ENCODE measurements at regions not wholly inside any gene's neighbourhood (a gene's known extent, or its start where the extent isn't known, plus 50 kb on each side); places are given as distances from the start of the nearest gene placed in this dataset.
A peak's percentile ranks its signal among the peaks of the same experiment; 100 is the strongest.

GRCh38 chr12:30263434-30263833 lies 432.2 kb downstream of the IPO8 start:
- DNase-seq, result no peak
- Mint-ChIP-seq H3K9me3 (peaks cover 0 to 20% (median 10%) of the 10 kb centered on the region in 7 donors), H3K36me3 (no peaks in the 10 kb centered on the region), H3K27me3 (no peaks in the 10 kb centered on the region), H3K4me3 (no peak overlapping the region), H3K27ac (no peak overlapping the region), H3K4me1 (no peaks in the 10 kb centered on the region)
- ATAC-seq (ENCODE audit: low read depth in 2 of 2), result no peak

GRCh38 chr12:30257618-30258017 lies 438.1 kb downstream of the IPO8 start:
- Mint-ChIP-seq H3K27me3 (no peaks in the 10 kb centered on the region), H3K27ac (no peak overlapping the region), H3K9me3 (peaks cover 0 to 17% (median 6%) of the 10 kb centered on the region in 7 donors), H3K4me1 (no peaks in the 10 kb centered on the region), H3K36me3 (no peaks in the 10 kb centered on the region), H3K4me3 (peak overlapping the region in 1 of 8 donors; percentile 25)
- ATAC-seq (ENCODE audit: low read depth in 2 of 2) (no peak), DNase-seq (no peak)

DNA sequence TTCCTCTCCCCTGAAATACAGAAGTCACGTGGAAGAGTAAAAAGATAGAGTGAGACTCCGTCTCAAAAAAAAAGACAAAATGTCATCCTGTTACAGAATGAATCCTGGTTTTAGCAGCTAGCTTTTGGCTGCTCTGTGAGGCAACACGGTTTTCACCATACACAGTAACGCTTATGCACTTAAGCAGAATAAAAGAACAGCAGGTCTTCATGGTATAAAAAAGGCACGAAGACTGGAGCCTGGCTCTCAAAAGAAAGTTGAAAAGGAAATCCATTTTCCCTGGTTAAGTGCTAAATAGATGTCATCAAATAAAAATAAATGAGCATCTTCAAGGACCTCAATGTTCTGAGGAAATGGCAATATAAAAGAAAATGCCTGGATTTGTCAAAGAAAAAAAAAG lies 444.1 kb downstream of the IPO8 start:
- Mint-ChIP-seq H3K4me3 (no peak overlapping the region), H3K36me3 (no peaks in the 10 kb centered on the region), H3K4me1 (no peaks in the 10 kb centered on the region), H3K27ac (no peak overlapping the region), H3K27me3 (no peaks in the 10 kb centered on the region), H3K9me3 (peaks cover 0 to 13% (median 2%) of the 10 kb centered on the region in 7 donors)
- no peak for ATAC-seq (ENCODE audit: low read depth in 2 of 2)
- DNase-seq, result no peak

- peaks cover 0 to 8% (median 4%) of the 10 kb centered on the region in 7 donors for H3K9me3 Mint-ChIP-seq
- no peak overlapping the region for H3K4me3 Mint-ChIP-seq
- H3K27me3 Mint-ChIP-seq, result no peaks in the 10 kb centered on the region
- no peaks in the 10 kb centered on the region for H3K36me3 Mint-ChIP-seq
- H3K4me1 Mint-ChIP-seq, result no peaks in the 10 kb centered on the region
- ATAC-seq (ENCODE audit: low read depth in 2 of 2), result no peak
- DNase-seq, result no peak
- H3K27ac Mint-ChIP-seq, result no peak overlapping the region
Observed at GRCh38 chr12:30243426-30243825, 452.2 kb downstream of the IPO8 start.

GRCh38 chr12:30219047-30219446 lies 435.3 kb upstream of the TMTC1 start:
- no peak for ATAC-seq (ENCODE audit: low read depth in 2 of 2)
- no peak for DNase-seq
- Mint-ChIP-seq H3K27ac (no peak overlapping the region), H3K4me3 (no peak overlapping the region), H3K9me3 (peaks cover 0 to 18% (median 3%) of the 10 kb centered on the region in 7 donors), H3K4me1 (no peaks in the 10 kb centered on the region), H3K27me3 (no peaks in the 10 kb centered on the region), H3K36me3 (no peaks in the 10 kb centered on the region)

GRCh38 chr12:30218073-30218472 lies 434.3 kb upstream of the TMTC1 start:
- H3K4me3 Mint-ChIP-seq, result no peak overlapping the region
- no peak overlapping the region for H3K27ac Mint-ChIP-seq
- H3K9me3 Mint-ChIP-seq, result peaks cover 0 to 13% (median 3%) of the 10 kb centered on the region in 7 donors
- no peaks in the 10 kb centered on the region for H3K27me3 Mint-ChIP-seq
- H3K4me1 Mint-ChIP-seq, result no peaks in the 10 kb centered on the region
- DNase-seq (no peak), ATAC-seq (ENCODE audit: low read depth in 2 of 2) (no peak)
- no peaks in the 10 kb centered on the region for H3K36me3 Mint-ChIP-seq

DNA sequence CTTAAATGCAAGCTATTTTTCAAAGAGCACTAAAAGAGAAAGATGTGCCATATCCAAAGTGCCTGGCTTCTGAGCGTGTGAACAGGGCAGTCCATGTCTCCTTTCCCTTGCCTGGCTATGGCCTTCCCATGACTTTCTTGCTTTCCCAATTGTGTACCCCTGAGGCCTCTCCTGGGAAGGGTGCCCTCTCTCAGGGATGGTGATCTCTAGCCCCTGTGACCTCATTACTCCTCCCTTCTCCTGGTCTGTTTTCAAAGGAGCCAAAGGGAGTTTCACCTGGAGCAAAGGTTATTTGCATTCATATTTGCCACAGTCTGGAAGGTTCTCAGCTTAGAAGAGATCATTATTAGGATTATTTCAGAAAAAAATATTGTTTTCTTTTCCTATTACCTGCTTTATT lies 429.4 kb upstream of the TMTC1 start:
- H3K27me3 Mint-ChIP-seq, result no peaks in the 10 kb centered on the region
- no peak overlapping the region for H3K4me3 Mint-ChIP-seq
- no peak for ATAC-seq (ENCODE audit: low read depth in 2 of 2)
- no peak for DNase-seq
- no peaks in the 10 kb centered on the region for H3K36me3 Mint-ChIP-seq
- H3K27ac Mint-ChIP-seq, result no peak overlapping the region
- H3K9me3 Mint-ChIP-seq, result peaks cover 0 to 9% (median 0%) of the 10 kb centered on the region in 7 donors
- H3K4me1 Mint-ChIP-seq, result no peaks in the 10 kb centered on the region

DNA sequence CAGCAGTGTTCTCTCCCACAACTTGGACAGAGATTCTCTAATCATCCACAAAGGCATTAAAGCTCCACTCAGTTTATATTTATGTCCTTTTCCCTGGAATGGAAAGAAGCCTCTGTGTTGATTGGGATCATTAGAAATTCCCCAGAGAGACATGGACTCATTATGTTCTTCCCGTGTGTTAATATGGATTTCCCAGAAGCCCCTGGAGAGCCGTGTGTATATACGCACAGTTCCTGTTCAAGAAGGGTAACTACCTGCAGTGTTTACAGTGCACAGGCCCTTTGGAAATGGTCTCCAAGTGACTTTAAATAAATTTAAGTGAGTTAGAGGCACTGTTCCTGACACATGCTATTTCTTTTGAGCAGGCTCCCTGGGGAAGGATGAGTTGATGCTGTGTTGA lies 428.0 kb upstream of the TMTC1 start:
- Mint-ChIP-seq H3K27ac (no peak overlapping the region), H3K36me3 (no peaks in the 10 kb centered on the region), H3K4me1 (no peaks in the 10 kb centered on the region), H3K4me3 (no peak overlapping the region), H3K9me3 (peaks cover 0 to 9% (median 0%) of the 10 kb centered on the region in 7 donors), H3K27me3 (no peaks in the 10 kb centered on the region)
- DNase-seq (no peak), ATAC-seq (ENCODE audit: low read depth in 2 of 2) (no peak)

DNA sequence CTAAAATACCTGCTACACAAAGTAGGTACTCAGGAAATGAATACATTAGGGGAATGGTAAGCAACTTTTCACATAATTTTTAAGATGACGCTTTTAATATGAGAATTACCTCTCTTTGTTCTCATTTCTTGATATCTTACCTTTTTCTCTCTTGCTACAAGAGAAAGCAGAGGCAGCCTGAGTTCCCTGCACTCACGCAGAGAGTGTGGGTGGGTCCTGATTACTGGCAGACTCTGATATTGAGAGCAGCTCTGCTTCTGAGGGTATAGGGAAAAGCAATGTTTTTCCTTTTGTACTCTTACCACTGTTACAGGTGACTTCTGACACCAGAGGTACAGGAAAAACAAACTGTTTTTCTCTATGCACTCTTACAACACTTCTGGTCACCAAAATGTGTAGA lies 420.2 kb upstream of the TMTC1 start:
- no peak for DNase-seq
- Mint-ChIP-seq H3K36me3 (no peaks in the 10 kb centered on the region), H3K27me3 (peaks cover 0 to 21% (median 0%) of the 10 kb centered on the region in 3 donors), H3K4me3 (no peak overlapping the region), H3K27ac (no peak overlapping the region), H3K4me1 (no peaks in the 10 kb centered on the region), H3K9me3 (peaks cover 0 to 10% (median 3%) of the 10 kb centered on the region in 7 donors)
- ATAC-seq (ENCODE audit: low read depth in 2 of 2), result no peak

DNA sequence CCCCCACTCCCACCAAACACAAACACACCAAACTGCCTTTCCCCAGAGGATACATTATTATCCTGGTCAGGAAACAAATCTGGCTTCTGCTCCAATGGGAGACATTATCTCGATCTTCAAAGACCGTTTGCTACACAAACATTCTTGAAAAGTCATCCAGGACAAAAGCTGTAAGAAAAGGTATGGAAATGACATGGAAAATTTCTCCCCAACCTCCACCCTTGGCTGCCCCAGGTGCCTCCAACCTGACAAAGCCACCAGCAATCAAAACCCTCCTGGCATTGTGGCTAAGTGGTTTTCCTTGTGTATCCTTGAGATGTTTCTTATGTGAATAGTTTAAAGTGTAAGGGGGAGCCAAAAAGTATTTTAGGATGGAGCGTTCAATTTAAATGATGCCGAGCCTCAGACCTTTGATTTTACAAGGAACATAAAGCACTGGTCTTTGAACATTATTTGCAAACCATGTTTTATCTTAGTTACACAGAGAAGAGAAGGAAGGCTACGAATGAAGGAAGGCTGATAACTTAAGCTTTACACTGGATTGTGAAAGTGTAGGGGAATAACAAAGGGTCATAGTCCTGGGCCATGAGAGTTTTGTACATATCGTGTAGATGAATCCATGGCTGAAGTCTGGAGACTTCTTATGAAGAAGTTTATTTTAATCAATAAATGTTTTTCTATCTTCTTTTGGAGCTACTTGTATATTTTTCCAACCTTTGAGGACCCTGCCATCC lies 418.9 kb upstream of the TMTC1 start:
- no peak overlapping the region for H3K4me3 Mint-ChIP-seq
- no peaks in the 10 kb centered on the region for H3K36me3 Mint-ChIP-seq
- H3K4me1 Mint-ChIP-seq, result no peaks in the 10 kb centered on the region
- DNase-seq (no peak), ATAC-seq (ENCODE audit: low read depth in 2 of 2) (no peak)
- peaks cover 0 to 10% (median 3%) of the 10 kb centered on the region in 7 donors for H3K9me3 Mint-ChIP-seq
- H3K27me3 Mint-ChIP-seq, result peaks cover 0 to 21% (median 0%) of the 10 kb centered on the region in 3 donors
- H3K27ac Mint-ChIP-seq, result no peak overlapping the region

GRCh38 chr12:30201301-30202160 lies 417.8 kb upstream of the TMTC1 start:
- H3K4me1 Mint-ChIP-seq, result no peaks in the 10 kb centered on the region
- H3K27me3 Mint-ChIP-seq, result peaks cover 0 to 19% (median 0%) of the 10 kb centered on the region in 3 donors
- DNase-seq (no peak), ATAC-seq (ENCODE audit: low read depth in 2 of 2) (no peak)
- H3K4me3 Mint-ChIP-seq, result no peak overlapping the region
- H3K9me3 Mint-ChIP-seq, result peaks cover 0 to 10% (median 4%) of the 10 kb centered on the region in 7 donors
- H3K27ac Mint-ChIP-seq, result no peak overlapping the region
- no peaks in the 10 kb centered on the region for H3K36me3 Mint-ChIP-seq

DNA sequence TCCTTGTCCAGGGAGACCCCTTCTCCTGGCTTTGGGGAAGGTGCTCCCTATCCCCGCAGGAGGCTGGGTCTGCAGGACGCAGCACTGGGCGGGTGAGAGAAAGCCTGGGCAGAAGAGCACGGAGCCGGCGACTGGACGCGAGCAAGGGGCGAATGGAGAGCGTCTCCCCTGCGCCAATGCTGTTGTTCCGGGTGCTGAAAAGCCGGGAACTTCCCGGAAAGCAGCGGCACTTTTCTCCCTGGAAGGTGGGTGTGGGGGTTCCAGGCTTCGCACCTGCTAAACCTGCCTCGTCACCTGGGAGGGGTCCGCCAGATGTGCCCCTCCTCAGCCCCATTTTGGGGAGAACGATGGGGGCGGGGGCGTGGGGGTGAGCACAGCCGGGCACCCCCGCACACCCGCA lies 417.1 kb upstream of the TMTC1 start:
- no peak for ATAC-seq (ENCODE audit: low read depth in 2 of 2)
- Mint-ChIP-seq H3K4me1 (no peaks in the 10 kb centered on the region), H3K27ac (no peak overlapping the region), H3K4me3 (no peak overlapping the region), H3K36me3 (no peaks in the 10 kb centered on the region), H3K27me3 (peaks cover 0 to 15% (median 0%) of the 10 kb centered on the region in 3 donors), H3K9me3 (peaks cover 0 to 8% (median 4%) of the 10 kb centered on the region in 7 donors)
- DNase-seq, result no peak

DNA sequence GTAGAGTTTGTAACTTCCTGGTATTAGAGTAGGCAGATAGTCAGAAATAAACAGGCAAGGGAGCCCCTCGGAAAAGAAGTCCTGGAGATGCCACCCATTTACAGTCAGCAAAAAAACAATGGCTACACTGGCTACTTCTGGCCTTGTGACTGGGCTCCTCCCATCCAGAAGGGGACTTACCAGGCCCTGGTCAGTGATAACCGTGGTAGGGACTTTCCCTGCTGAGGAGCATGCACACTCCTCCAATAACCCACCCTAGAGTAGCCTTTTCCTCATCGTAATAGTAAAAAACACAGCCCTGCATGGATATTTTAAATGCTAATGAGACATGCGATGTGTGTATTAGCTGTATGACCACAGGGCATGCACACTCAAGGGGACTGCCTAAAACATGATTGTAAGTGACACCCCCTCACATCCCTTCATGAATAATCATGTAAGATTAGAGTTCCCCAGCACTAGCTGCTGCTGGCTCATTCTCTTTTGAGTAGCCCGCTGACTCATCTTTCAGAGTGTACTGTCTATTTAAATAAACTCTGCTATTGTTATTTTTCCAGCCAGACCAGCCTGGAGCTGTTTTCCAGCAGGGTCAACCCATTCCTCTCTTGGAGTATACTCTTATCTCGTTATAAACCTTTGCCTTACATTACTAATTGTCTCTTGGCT lies 413.8 kb upstream of the TMTC1 start:
- ATAC-seq (ENCODE audit: low read depth in 2 of 2) (no peak), DNase-seq (no peak)
- Mint-ChIP-seq H3K36me3 (no peaks in the 10 kb centered on the region), H3K27ac (no peak overlapping the region), H3K4me1 (no peaks in the 10 kb centered on the region), H3K9me3 (peaks cover 0 to 7% (median 1%) of the 10 kb centered on the region in 7 donors), H3K27me3 (peaks cover 0 to 10% (median 0%) of the 10 kb centered on the region in 3 donors), H3K4me3 (no peak overlapping the region)

All from naive B cell (primary cell).